Stomach smooth muscle (tissue), 2 donors: ENCODE measurements at regions not wholly inside any gene's neighbourhood (a gene's known extent, or its start where the extent isn't known, plus 50 kb on each side); places are given as distances from the start of the nearest gene placed in this dataset.

Experiments
- H3K27ac ChIP-seq: one replicate; pipeline ENCODE4 v1.7.0; 2013; ENCODE audit warnings: mild to moderate bottlenecking, low read length, inconsistent platforms
- H3K27me3 ChIP-seq, 2 donors: one replicate each; pipeline ENCODE4 v1.7.0; 2013; ENCODE audit warnings: low read length in 2 of 2; ENCODE audit not compliant: insufficient read depth in 2 of 2, control insufficient read depth in 1 of 2
- H3K36me3 ChIP-seq, 2 donors: one replicate each; pipeline ENCODE4 v1.7.0; 2013; ENCODE audit warnings: low read length in 2 of 2; ENCODE audit not compliant: control insufficient read depth in 2 of 2, insufficient read depth in 2 of 2
- H3K4me1 ChIP-seq: one replicate; pipeline ENCODE4 v1.7.0; 2013; ENCODE audit warnings: low read length; ENCODE audit not compliant: control insufficient read depth, insufficient read depth
- H3K4me3 ChIP-seq, 2 donors: one replicate each; pipeline ENCODE4 v1.7.0; 2013; ENCODE audit warnings: low read length in 2 of 2
- H3K9ac ChIP-seq, 2 donors: one replicate each; pipeline ENCODE4 v1.7.0; 2013; ENCODE audit warnings: low read length in 2 of 2, mild to moderate bottlenecking in 1 of 2
- H3K9me3 ChIP-seq, 2 donors: one replicate each; pipeline ENCODE4 v1.7.0; 2013; ENCODE audit warnings: low read length in 2 of 2; ENCODE audit not compliant: control insufficient read depth in 2 of 2
- donor health status: healthy.
- donor health status: Pancreatic carcinoma.

GRCh38 chr15:39194106-39194830 lies 386.6 kb upstream of the THBS1 start:
- Histone ChIP-seq H3K36me3 (no peaks in the 10 kb centered on the region), H3K4me3 (no peak overlapping the region), H3K27me3 (no peaks in the 10 kb centered on the region), H3K9ac (no peak overlapping the region), H3K4me1 (no peaks in the 10 kb centered on the region), H3K27ac (no peak overlapping the region), H3K9me3 (no peaks in the 10 kb centered on the region)

- Histone ChIP-seq H3K27me3 (no peaks in the 10 kb centered on the region), H3K36me3 (no peaks in the 10 kb centered on the region), H3K27ac (no peak overlapping the region), H3K4me3 (no peak overlapping the region), H3K9me3 (no peaks in the 10 kb centered on the region), H3K4me1 (no peaks in the 10 kb centered on the region), H3K9ac (no peak overlapping the region)
Measured at GRCh38 chr15:39195961-39196486, 384.9 kb upstream of the THBS1 start.

- Histone ChIP-seq H3K27ac (no peak overlapping the region), H3K4me1 (no peaks in the 10 kb centered on the region), H3K27me3 (no peaks in the 10 kb centered on the region), H3K9ac (no peak overlapping the region), H3K9me3 (no peaks in the 10 kb centered on the region), H3K36me3 (no peaks in the 10 kb centered on the region), H3K4me3 (no peak overlapping the region)
Measured at GRCh38 chr15:39198044-39199000, 382.6 kb upstream of the THBS1 start.

- no peaks in the 10 kb centered on the region for H3K4me1 ChIP-seq
- H3K4me3 ChIP-seq = no peak overlapping the region
- peak overlapping the region; percentile 7 for H3K27ac ChIP-seq
- H3K9ac ChIP-seq = no peak overlapping the region
- H3K27me3 ChIP-seq = no peaks in the 10 kb centered on the region
- no peaks in the 10 kb centered on the region for H3K9me3 ChIP-seq
- H3K36me3 ChIP-seq = no peaks in the 10 kb centered on the region
Measured at GRCh38 chr15:39199076-39199475, 381.8 kb upstream of the THBS1 start.

GRCh38 chr15:39200586-39200985 lies 380.3 kb upstream of the THBS1 start:
- Histone ChIP-seq H3K27me3 (no peaks in the 10 kb centered on the region), H3K4me1 (peaks cover 3% of the 10 kb centered on the region), H3K9ac (no peak overlapping the region), H3K36me3 (no peaks in the 10 kb centered on the region), H3K9me3 (no peaks in the 10 kb centered on the region), H3K4me3 (no peak overlapping the region), H3K27ac (no peak overlapping the region)

- Histone ChIP-seq H3K4me3 (no peak overlapping the region), H3K4me1 (peaks cover 3% of the 10 kb centered on the region), H3K9ac (no peak overlapping the region), H3K27me3 (no peaks in the 10 kb centered on the region), H3K9me3 (no peaks in the 10 kb centered on the region), H3K36me3 (no peaks in the 10 kb centered on the region), H3K27ac (no peak overlapping the region)
Measured at GRCh38 chr15:39202641-39203040, 378.2 kb upstream of the THBS1 start.

- no peak overlapping the region for H3K4me3 ChIP-seq
- no peak overlapping the region for H3K9ac ChIP-seq
- H3K27ac ChIP-seq = no peak overlapping the region
- no peaks in the 10 kb centered on the region for H3K36me3 ChIP-seq
- no peaks in the 10 kb centered on the region for H3K9me3 ChIP-seq
- H3K27me3 ChIP-seq = no peaks in the 10 kb centered on the region
- peaks cover 3% of the 10 kb centered on the region for H3K4me1 ChIP-seq
Measured at GRCh38 chr15:39204031-39204430, 376.8 kb upstream of the THBS1 start.

- H3K27ac ChIP-seq = no peak overlapping the region
- peaks cover 3% of the 10 kb centered on the region for H3K4me1 ChIP-seq
- H3K36me3 ChIP-seq = no peaks in the 10 kb centered on the region
- no peak overlapping the region for H3K4me3 ChIP-seq
- no peaks in the 10 kb centered on the region for H3K27me3 ChIP-seq
- no peak overlapping the region for H3K9ac ChIP-seq
- H3K9me3 ChIP-seq = no peaks in the 10 kb centered on the region
Measured at GRCh38 chr15:39205081-39205480, 375.8 kb upstream of the THBS1 start.

- Histone ChIP-seq H3K27me3 (no peaks in the 10 kb centered on the region), H3K9ac (no peak overlapping the region), H3K4me3 (no peak overlapping the region), H3K36me3 (no peaks in the 10 kb centered on the region), H3K27ac (no peak overlapping the region), H3K4me1 (peaks cover 3% of the 10 kb centered on the region), H3K9me3 (no peaks in the 10 kb centered on the region)
Measured at GRCh38 chr15:39205506-39206371, 375.1 kb upstream of the THBS1 start.

GRCh38 chr15:39207532-39208115 lies 373.3 kb upstream of the THBS1 start:
- no peak overlapping the region for H3K27ac ChIP-seq
- no peak overlapping the region for H3K4me3 ChIP-seq
- H3K4me1 ChIP-seq = peaks cover 3% of the 10 kb centered on the region
- H3K36me3 ChIP-seq = no peaks in the 10 kb centered on the region
- H3K9me3 ChIP-seq = no peaks in the 10 kb centered on the region
- H3K9ac ChIP-seq = no peak overlapping the region
- H3K27me3 ChIP-seq = no peaks in the 10 kb centered on the region
